Kidney (tissue), 13 donors: ENCODE measurements at regions not wholly inside any gene's neighbourhood (a gene's known extent, or its start where the extent isn't known, plus 50 kb on each side); places are given as distances from the start of the nearest gene placed in this dataset.

Experiments used
- DNase-seq, 5 donors: peaks; one replicate each; pipeline ENCODE4 v3.0.0-alpha.2; 2013 to 2020
- FAIRE-seq: peaks from 2 replicates; lab custom pipeline; 2012; peaks lifted over from hg19 to GRCh38; lab: Jason Lieb, UNC
- H3K27ac ChIP-seq, 2 donors: one replicate each; pipeline ENCODE4 v1.7.0; 2013; ENCODE audit warnings: low read depth in 2 of 2, low read length in 2 of 2, inconsistent platforms in 1 of 2
- H3K27me3 ChIP-seq: one replicate; pipeline ENCODE4 v1.7.1; 2013; ENCODE audit warnings: low read length, inconsistent platforms; ENCODE audit not compliant: control insufficient read depth, insufficient read depth
- H3K36me3 ChIP-seq, 3 donors: one replicate each; pipeline versions ENCODE4 v1.7.0 to v1.7.1; 2013; ENCODE audit warnings: low read length in 3 of 3, control low read depth in 1 of 3, inconsistent platforms in 1 of 3; ENCODE audit not compliant: insufficient read depth in 3 of 3, control insufficient read depth in 2 of 3
- H3K4me1 ChIP-seq, 3 donors: one replicate each; pipeline versions ENCODE4 v1.7.0 to v1.7.1; 2013; ENCODE audit warnings: low read length in 3 of 3, inconsistent platforms in 1 of 3, low read depth in 1 of 3; ENCODE audit not compliant: control insufficient read depth in 2 of 3, insufficient read depth in 2 of 3
- H3K4me3 ChIP-seq, 3 donors: one replicate each; pipeline versions ENCODE4 v1.7.0 to v1.8.1; 2013; ENCODE audit warnings: low read length in 3 of 3, control low read depth in 1 of 3, inconsistent platforms in 1 of 3
- H3K9ac ChIP-seq, 3 donors: one replicate each; pipeline versions ENCODE4 v1.7.0 to v1.7.1; 2013; ENCODE audit warnings: low read length in 3 of 3, control low read depth in 1 of 3, inconsistent platforms in 1 of 3
- H3K9me3 ChIP-seq, 3 donors: one replicate each; pipeline versions ENCODE4 v1.7.0 to v1.7.1; 2013; ENCODE audit warnings: low read length in 3 of 3, control low read depth in 1 of 3, inconsistent platforms in 1 of 3; ENCODE audit not compliant: control insufficient read depth in 2 of 3, insufficient read depth in 1 of 3
- CTCF ChIP-seq: IDR thresholded peaks from 3 replicates; pipeline ENCODE4 v1.5.1; 2012; ENCODE audit warnings: mild to moderate bottlenecking, moderate library complexity, borderline replicate concordance; ENCODE audit not compliant: insufficient read depth; ENCODE audit errors: extremely low read depth
- intact Hi-C: fragments of 100-400 bp; cut with DNase I; formaldehyde crosslinking; loops from one replicate; pipeline ENCODE4 v1.11.1; 2022
- donor health status: control.
- donor health status: control.
- donor health status: control.
- donor health status: control.
- donor health status: control.
- donor health status: DM: yes; HTN: yes; CAD: no.
- donor health status: Normal renal cell carcinoma (clear cell type).

DNA sequence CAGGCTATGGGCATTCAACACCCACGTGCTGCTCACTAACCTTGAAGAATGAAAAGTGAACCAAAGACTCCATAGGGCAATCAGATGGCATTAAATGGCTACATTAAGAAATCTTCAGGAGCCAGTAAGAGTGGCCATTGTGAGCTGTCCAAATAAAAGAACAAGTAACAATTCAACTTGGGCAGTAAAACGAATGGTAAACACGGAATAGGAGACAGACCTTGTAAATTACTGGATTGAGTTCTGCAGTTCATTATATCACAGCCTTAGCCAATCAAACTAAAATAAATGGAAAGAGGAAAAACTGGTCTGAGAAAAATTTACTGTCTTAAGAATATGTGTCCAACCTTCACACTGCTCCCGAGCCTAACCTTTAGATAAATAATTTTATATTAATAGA is 306.5 kb upstream of the ZNF521 start:
- intact Hi-C loops, result no loop called here
- FAIRE-seq, result no peak
- TF ChIP-seq CTCF, result no peak

DNA sequence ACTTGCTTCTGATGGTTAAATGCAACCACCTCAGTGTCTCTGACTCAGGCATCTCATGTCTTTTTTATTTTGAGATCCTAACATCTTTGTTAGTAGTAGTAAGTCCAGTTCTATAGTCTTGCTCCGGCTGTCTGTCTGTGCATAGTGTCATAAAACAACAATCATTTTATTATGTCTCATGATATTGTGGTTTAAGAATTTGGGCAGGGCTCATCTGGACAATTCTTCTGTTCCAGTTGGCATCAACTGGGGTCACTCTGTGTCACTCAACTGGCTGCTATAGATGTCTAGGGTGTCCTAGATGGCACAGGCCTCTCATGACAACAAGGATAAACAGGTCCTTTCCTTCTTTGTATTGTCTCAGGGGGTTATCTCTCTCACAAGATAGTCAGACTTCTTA is 299.6 kb upstream of the ZNF521 start:
- TF ChIP-seq CTCF, result no peak
- Histone ChIP-seq H3K27me3 (no peaks in the 10 kb centered on the region), H3K9ac (no peak overlapping the region), H3K4me3 (no peak overlapping the region), H3K36me3 (no peaks in the 10 kb centered on the region), H3K4me1 (no peaks in the 10 kb centered on the region), H3K27ac (no peak overlapping the region), H3K9me3 (no peaks in the 10 kb centered on the region)
- intact Hi-C loops, result no loop called here
- FAIRE-seq (no peak), DNase-seq (no peak)

More for the DNA sequence above, 306.5 kb upstream of the ZNF521 start:
- H3K36me3 ChIP-seq, result no peaks in the 10 kb centered on the region
- H3K9ac ChIP-seq, result no peak overlapping the region
- H3K9me3 ChIP-seq, result no peaks in the 10 kb centered on the region
- DNase-seq, result no peak
- H3K27me3 ChIP-seq, result no peaks in the 10 kb centered on the region
- H3K27ac ChIP-seq, result no peak overlapping the region
- H3K4me3 ChIP-seq, result no peak overlapping the region
- H3K4me1 ChIP-seq, result no peaks in the 10 kb centered on the region

- no peak overlapping the region for H3K4me3 ChIP-seq
- TF ChIP-seq CTCF, result no peak
- H3K9ac ChIP-seq, result no peak overlapping the region
- DNase-seq (peak in 3 of 5 donors; percentile 17 to 54 (median 47)), FAIRE-seq (no peak)
- H3K27me3 ChIP-seq, result no peaks in the 10 kb centered on the region
- no peaks in the 10 kb centered on the region for H3K9me3 ChIP-seq
- no peaks in the 10 kb centered on the region for H3K36me3 ChIP-seq
- intact Hi-C loops, result no loop called here
- H3K27ac ChIP-seq, result no peak overlapping the region
- H3K4me1 ChIP-seq, result no peaks in the 10 kb centered on the region
Observed at GRCh38 chr18:25650201-25650941, 298.4 kb upstream of the ZNF521 start.
